NCI-H510A (cell line): ENCODE measurements at regions not wholly inside any gene's neighbourhood (a gene's known extent, or its start where the extent isn't known, plus 50 kb on each side); places are given as distances from the start of the nearest gene placed in this dataset.
"Not testable (repeated sequence)": the region's sequence is repeated elsewhere in the genome, so short reads cannot be mapped to it uniquely, and the experiment has no call there.

ENCODE experiments used
- DNase-seq: peaks from one replicate; lab custom pipeline; 2025; lab: John Stamatoyannopoulos, UW

GRCh38 chr15:36406366-36406765 lies 173.1 kb upstream of the CDIN1 start:
- DNase-seq: no peak

- DNase-seq: no peak
Observed at GRCh38 chr15:36406911-36407310, 172.5 kb upstream of the CDIN1 start.

- no peak for DNase-seq
Observed at GRCh38 chr15:36407647-36408046, 171.8 kb upstream of the CDIN1 start.

GRCh38 chr15:36409819-36410218 lies 169.6 kb upstream of the CDIN1 start:
- DNase-seq: no peak

GRCh38 chr15:36414670-36415069 lies 164.8 kb upstream of the CDIN1 start:
- no peak for DNase-seq

GRCh38 chr15:36415643-36416042 lies 163.8 kb upstream of the CDIN1 start:
- no peak for DNase-seq

GRCh38 chr15:36422631-36423030 lies 156.8 kb upstream of the CDIN1 start:
- DNase-seq: no peak

- no peak for DNase-seq
Observed at GRCh38 chr15:36426691-36427090, 152.7 kb upstream of the CDIN1 start.

- DNase-seq: no peak
Observed at GRCh38 chr15:36428102-36428845, 151.2 kb upstream of the CDIN1 start.

- DNase-seq: no peak
Observed at GRCh38 chr15:36429707-36430106, 149.7 kb upstream of the CDIN1 start.

GRCh38 chr15:36430280-36430679 lies 149.1 kb upstream of the CDIN1 start:
- no peak for DNase-seq

GRCh38 chr15:36430726-36431265 lies 148.6 kb upstream of the CDIN1 start:
- DNase-seq: no peak

- no peak for DNase-seq
Observed at GRCh38 chr15:36432161-36432560, 147.3 kb upstream of the CDIN1 start.

- DNase-seq: no peak
Observed at GRCh38 chr15:36434177-36434576, 145.2 kb upstream of the CDIN1 start.

- no peak for DNase-seq
Observed at GRCh38 chr15:36438499-36438898, 140.9 kb upstream of the CDIN1 start.

- no peak for DNase-seq
Observed at GRCh38 chr15:36447373-36447772, 132.1 kb upstream of the CDIN1 start.

- DNase-seq: no peak
Observed at GRCh38 chr15:36448418-36448817, 131.0 kb upstream of the CDIN1 start.

GRCh38 chr15:36449084-36449661 lies 130.3 kb upstream of the CDIN1 start:
- DNase-seq: no peak

- no peak for DNase-seq
Observed at GRCh38 chr15:36449662-36450145, 129.7 kb upstream of the CDIN1 start.

- not testable (repeated sequence) for DNase-seq
Observed at GRCh38 chr15:36454244-36454643, 125.2 kb upstream of the CDIN1 start.

- no peak for DNase-seq
Observed at GRCh38 chr15:36458411-36458810, 121.0 kb upstream of the CDIN1 start.

- no peak for DNase-seq
Observed at GRCh38 chr15:36465304-36465703, 114.1 kb upstream of the CDIN1 start.

GRCh38 chr15:36468746-36469145 lies 110.7 kb upstream of the CDIN1 start:
- DNase-seq: no peak
